Fibroblast of villous mesenchyme (primary cell): ENCODE measurements at regions not wholly inside any gene's neighbourhood (a gene's known extent, or its start where the extent isn't known, plus 50 kb on each side); places are given as distances from the start of the nearest gene placed in this dataset.

Experiments used
- DNase-seq: peaks from one replicate; pipeline ENCODE4 v3.0.0-alpha.2; 2010; ENCODE audit warnings: low read depth
- H3K4me3 ChIP-seq: 2 replicates; pipeline ENCODE4 v1.5.1; 2011; ENCODE audit warnings: low read depth, mild to moderate bottlenecking, low read length
- TF ChIP-seq, protein P1 (sequence below): IDR thresholded peaks from 2 replicates; pipeline ENCODE4 v1.5.1; 2012; ENCODE audit warnings: low read depth, mild to moderate bottlenecking, low read length; ENCODE audit not compliant: insufficient read depth

- DNase-seq, result no peak
Measured at GRCh38 chr7:26477381-26477990, 185.8 kb downstream of the SNX10 start.

DNA sequence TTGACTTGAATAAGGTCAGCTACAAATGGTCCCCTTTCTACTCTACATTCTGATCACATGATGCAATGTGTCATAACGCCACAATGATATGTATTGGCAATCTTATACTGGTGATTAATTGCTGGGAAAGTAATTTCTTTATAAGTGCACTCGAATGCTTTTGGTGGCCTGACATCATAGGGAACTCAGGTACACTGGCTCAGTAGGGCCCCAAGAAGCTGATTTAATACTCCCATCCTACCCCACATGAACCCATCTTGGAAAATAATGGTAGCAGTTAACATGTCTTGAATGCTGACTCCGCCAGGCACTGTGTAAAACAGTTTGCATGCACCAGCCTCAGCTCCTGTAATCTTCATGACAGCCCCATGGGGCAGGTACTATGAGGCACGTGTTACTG lies 186.9 kb downstream of the SNX10 start:
- no peak overlapping the region for H3K4me3 ChIP-seq
- no peak for DNase-seq
- TF ChIP-seq, protein P1, sequence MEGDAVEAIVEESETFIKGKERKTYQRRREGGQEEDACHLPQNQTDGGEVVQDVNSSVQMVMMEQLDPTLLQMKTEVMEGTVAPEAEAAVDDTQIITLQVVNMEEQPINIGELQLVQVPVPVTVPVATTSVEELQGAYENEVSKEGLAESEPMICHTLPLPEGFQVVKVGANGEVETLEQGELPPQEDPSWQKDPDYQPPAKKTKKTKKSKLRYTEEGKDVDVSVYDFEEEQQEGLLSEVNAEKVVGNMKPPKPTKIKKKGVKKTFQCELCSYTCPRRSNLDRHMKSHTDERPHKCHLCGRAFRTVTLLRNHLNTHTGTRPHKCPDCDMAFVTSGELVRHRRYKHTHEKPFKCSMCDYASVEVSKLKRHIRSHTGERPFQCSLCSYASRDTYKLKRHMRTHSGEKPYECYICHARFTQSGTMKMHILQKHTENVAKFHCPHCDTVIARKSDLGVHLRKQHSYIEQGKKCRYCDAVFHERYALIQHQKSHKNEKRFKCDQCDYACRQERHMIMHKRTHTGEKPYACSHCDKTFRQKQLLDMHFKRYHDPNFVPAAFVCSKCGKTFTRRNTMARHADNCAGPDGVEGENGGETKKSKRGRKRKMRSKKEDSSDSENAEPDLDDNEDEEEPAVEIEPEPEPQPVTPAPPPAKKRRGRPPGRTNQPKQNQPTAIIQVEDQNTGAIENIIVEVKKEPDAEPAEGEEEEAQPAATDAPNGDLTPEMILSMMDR, result no peak

More at GRCh38 chr7:26477381-26477990, 185.8 kb downstream of the SNX10 start:
- TF ChIP-seq, protein P1, result no peak
- no peak overlapping the region for H3K4me3 ChIP-seq

DNA sequence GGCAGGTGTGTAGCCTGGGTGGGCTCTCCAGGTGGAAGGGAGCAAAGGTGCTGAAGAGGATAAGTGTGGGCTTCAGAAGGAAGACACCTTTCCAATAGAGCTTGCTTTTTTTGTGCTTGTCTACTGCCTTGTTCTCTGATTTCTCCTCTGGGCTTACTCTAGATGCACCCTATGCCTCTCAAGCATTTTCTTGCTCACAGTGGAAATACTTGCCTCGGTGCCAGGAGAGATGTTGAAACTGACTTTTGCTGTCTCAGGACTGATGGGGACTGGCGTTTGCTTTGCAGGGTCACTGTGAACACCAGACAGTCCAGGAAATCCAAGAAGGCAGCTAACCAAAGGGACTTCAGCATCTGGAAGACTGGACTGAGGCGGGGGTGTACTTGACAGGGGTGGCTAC lies 187.9 kb downstream of the SNX10 start:
- TF ChIP-seq, protein P1, result no peak
- no peak for DNase-seq
- no peak overlapping the region for H3K4me3 ChIP-seq

DNA sequence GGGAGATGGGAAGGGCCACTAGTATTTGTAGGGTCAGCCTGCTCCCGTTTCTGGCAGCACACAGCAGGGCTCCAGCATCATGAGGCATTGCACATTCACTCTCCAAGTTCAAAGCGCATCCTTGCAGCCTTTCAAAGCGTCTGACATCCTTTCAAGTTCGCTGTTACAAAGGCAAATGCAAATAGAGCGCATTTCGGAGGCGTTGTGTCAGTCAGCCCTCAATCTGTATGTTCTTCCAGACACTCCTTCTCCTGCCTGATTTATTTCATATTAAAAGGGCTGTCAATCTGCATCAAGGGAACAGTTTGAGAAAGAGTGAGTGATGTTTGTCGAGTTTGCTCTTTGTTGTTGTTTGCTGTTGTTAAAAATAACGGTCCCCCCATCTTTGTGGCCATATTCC lies 188.5 kb downstream of the SNX10 start:
- DNase-seq, result no peak
- H3K4me3 ChIP-seq, result no peak overlapping the region
- TF ChIP-seq, protein P1, result no peak

DNA sequence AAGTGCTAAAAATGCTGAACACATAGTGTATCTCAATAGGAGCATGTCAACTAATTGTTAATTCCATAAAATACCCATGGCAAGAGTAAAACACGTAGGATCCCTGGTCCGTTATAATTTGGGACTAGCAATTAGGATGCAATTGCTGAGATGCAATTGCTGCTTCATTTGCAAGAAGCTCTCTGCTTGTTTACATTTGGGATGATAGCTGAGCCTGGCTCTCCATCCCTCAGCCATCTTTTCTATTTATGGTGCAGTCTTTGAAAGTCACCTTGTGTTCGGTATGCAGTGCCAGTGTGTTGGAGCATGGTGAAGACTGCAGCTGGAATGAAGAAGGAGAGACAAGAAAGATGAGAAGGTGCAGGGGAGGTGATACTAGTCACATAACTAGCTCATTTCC lies 191.3 kb downstream of the SNX10 start:
- no peak for DNase-seq
- TF ChIP-seq, protein P1, result no peak
- no peak overlapping the region for H3K4me3 ChIP-seq

- no peak for DNase-seq
- H3K4me3 ChIP-seq, result no peak overlapping the region
- TF ChIP-seq, protein P1, result no peak
Measured at GRCh38 chr7:26483843-26484242, 192.2 kb downstream of the SNX10 start.

DNA sequence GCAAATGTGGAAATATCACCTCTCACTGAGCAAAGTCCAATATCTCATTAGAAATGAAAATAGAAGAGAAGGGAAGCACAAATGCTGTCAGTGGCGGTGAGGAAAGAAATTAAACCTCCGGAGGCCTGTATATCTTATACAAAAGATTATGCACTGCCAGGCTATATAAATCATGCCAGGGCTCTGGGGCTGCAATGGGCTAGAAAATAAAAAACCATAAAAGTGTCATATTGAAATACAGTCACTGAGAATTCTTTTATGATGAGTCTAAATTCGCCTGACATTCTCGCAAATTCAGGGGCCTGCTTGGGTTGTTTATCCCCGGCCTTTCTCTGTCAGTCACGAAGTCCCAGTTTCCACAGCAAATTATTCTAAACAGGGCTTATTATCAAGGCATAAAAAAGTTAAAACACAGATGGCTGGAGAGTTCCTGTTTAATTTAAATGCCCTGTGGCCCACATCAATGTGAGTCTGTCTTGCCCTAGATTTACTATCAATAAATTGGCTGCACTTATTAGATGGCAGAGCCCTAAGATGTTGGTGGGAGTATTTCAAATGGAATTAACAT lies 193.8 kb downstream of the SNX10 start:
- TF ChIP-seq, protein P1, result no peak
- DNase-seq, result peak; percentile 18
- H3K4me3 ChIP-seq, result no peak overlapping the region
